Fibroblast of peridontal ligament (primary cell): ENCODE measurements at regions not wholly inside any gene's neighbourhood (a gene's known extent, or its start where the extent isn't known, plus 50 kb on each side); places are given as distances from the start of the nearest gene placed in this dataset.

Source experiments
- DNase-seq: peaks from one replicate; pipeline ENCODE4 v3.0.0-alpha.2; 2010; ENCODE audit errors: extremely low read depth

GRCh38 chr16:13552062-13552959 lies 367.6 kb upstream of the ERCC4 start:
- no peak for DNase-seq

DNA sequence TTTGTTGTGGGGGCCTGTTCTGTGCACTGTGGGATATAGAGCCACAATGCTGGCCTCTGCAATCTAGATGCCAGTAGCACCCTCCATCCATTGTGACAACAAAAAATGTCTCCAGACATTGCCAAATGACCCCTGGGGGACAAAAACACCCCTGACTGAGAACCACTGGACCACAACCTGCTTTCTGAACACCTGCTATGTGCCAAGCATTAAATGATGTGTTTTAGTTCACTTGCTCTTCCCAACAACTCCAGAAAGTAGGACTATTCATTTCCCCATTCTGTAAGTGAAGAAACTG lies 367.0 kb upstream of the ERCC4 start:
- no peak for DNase-seq

- DNase-seq, result no peak
Observed at GRCh38 chr16:13553453-13553985, 366.4 kb upstream of the ERCC4 start.

DNA sequence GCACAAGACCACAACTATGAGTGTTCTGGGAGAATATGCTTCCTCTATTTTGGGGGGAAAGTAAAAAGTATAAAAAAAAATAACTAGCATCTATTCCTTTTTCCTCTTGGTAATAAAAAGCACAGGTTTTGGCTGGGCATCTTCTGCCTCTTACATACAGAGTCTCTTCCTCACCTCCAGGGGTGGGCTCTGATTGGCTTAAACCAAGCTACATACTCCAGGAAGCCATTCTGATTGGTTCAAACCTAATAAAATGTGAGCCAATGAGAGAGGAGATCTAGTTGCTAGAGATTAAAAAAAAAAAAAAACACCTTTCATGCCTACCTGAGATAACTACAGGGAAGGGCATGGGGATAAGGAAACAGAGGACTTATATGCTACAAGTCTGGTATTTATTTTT lies 365.9 kb upstream of the ERCC4 start:
- DNase-seq, result no peak

DNA sequence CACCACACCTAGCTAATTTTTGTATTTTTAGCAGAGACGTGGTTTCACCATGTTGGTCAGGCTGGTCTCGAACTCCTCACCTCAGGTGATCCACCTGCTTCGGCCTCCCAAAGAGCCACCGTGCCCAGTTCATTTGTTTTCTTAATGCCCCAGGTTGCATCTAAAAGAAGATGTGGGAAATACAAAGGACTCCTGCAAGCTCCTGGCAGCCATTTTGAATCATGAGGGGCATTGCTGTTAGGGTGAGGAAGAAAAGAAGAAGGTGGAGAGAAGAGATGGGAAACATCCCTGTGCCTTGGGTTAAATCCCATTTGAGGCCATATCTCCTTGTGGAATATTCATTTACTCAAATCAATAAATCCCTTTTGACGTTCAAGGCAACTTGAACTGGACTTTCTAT lies 365.3 kb upstream of the ERCC4 start:
- no peak for DNase-seq

GRCh38 chr16:13557418-13557817 lies 362.5 kb upstream of the ERCC4 start:
- no peak for DNase-seq

DNA sequence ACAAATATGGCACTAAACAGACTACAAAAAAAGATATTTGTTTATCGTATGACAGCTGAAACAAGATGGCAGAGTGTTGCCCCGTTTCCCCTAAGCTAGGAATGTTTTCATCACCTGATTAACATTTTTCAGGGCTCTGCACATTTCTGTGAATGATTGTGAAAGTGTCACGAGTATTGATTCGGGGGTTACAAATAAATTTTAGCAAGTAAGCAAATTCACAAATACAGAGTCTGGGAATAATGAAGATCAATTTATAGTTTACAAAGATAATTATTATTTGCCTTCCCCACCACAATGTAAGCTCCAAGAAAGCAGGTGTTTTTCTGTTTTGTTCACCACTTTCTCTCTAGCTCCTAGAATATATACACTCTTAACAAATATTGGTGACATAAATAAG lies 361.2 kb upstream of the ERCC4 start:
- DNase-seq, result no peak

- no peak for DNase-seq
Observed at GRCh38 chr16:13559624-13560023, 360.3 kb upstream of the ERCC4 start.

DNA sequence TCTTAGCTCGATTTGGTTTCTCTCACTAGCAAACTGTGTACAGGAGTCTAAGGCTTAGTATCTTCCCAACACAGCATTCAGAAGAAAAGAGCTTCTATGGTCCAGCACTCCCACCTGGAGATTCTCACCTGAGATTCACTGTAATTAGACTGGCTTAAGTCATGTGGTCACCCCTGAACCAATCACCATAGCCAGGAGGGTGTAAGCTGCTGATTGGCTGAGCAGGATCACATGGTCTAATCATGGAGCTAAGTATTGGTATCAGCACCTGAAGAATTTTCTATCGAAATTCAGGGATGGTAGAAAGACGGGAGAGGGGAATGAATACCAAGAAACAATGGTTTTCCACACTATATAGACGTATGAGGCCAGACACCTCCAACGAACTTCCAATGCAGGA lies 359.8 kb upstream of the ERCC4 start:
- DNase-seq, result no peak

DNA sequence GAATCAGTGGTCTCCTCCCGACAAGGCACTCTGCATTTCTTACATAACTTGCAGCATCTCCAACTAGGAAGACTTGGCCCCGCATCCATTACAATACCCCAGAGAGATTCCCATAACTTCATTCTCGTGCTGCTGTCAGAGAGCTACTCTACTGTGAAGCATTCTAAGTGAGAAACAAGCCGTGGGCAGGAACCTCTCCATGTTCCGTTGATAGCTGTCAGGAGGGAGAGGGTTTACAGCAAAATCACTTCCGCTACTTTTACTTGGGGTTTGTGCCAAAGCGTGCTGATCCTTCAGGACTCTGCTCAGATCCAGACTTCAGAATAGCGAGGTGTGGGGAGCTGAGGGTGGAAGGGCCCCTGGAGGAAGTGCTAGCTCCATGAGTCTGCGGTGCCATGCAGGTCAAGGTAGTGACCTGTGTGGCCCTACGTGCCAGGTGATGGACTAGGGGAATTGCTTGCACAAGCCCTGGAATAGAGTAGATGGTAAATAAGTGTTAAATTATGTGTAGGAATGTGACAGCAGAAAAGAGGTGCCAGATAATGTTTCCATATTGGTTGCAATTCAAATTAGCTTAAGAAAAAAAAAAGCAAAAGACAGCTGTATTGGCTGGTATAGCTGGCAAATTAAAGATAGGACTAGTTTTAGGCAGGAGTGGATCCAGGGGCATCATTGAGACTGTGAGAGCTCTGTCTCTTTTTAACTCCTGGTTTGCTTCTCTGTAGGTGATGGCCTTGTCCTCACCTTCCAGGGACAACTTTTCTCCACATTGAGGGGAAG lies 358.5 kb upstream of the ERCC4 start:
- no peak for DNase-seq

DNA sequence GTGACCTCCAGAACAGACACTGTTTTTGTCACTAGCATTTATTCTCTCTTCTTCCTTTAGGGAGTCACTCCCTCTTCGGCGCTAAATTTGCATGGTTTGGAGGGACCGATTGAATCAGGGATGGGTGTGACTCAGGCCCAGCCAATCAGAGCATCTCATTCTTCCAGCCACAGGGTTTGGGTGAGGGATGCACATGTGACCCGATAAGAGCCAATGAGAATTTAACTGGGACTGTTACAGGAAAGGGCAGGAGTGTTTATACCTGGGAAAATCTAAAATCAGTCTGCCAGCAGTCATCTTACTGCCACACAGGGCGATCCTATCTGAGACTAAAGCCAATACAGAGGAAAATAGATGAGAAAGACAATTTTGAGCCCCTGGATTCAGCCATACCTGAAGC lies 351.2 kb upstream of the ERCC4 start:
- DNase-seq, result no peak

GRCh38 chr16:13569986-13570385 lies 350.0 kb upstream of the ERCC4 start:
- DNase-seq, result no peak

DNA sequence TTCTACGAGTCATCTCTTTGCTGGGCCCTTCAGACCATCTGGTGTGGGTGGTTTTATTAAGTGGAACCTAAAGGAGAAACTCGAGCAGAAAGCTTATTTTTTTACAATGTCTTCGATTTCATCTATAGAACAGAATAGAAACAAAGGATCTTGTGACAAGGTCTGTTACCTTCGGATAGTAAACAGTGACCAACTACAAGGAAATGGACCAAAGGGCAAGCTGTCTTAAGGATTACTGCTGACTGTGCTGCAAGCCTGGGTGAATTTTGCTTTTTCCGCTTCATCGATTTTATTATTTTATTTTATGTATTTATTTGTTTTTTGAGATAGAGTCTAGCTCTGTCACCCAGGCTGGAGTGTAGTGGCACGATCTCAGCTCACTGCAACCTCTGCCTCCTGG lies 348.9 kb upstream of the ERCC4 start:
- DNase-seq, result no peak

DNA sequence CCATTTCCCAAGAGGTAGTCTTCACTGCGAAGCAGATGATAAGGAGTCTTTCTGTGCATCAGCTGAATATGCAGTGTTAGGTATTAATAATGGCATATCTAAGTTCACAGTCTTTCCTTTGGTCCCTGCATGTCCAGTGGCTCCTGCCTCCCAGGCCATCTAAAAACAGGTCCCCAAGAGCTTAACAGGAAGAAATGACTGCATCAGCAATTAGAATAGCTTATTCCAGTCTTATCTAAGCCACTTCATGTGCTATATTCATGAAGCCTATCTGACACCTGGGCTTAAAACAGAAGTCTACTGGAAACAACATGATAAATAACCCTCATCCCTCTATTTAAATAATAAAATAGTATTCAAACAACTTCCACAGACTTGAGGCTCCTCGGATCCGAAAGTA lies 346.1 kb upstream of the ERCC4 start:
- no peak for DNase-seq

GRCh38 chr16:13586051-13586450 lies 333.9 kb upstream of the ERCC4 start:
- DNase-seq, result no peak

DNA sequence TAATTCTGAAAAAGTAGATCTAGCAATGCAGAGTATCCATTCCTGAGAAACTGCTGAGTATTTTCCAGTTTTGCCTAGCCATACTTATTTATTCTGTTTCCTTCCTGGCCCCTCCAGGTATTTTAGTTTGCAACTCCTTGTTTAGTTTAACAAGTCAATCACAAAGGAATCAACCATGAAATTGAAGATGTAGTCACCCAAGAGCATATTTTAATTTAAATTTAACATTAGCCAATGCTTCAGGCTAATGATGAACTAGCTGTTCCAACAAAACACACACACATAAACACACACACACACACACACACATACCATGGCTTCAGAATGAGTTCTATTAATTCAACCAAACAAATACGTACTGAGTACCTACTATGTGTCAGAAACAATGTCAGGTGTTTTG lies 332.8 kb upstream of the ERCC4 start:
- no peak for DNase-seq

DNA sequence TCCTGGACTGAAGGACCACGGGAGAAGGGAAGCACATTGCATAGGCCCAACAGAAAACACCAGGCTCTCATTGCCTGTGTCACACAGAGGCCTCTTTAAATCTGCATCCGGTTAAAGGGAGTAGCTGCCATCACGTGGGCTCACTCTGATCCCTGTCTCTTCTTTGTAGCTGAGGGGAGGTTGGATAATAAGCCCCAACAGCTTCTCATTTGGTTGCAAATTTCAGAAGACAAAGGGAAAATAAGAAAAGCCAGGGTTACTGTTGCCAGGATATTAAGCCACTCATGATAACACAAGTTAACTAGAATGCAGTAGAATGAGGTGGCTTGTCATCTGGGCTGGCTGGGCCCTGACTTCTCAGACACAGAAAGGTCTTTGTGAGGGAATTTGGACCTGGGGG lies 325.1 kb upstream of the ERCC4 start:
- DNase-seq, result no peak

DNA sequence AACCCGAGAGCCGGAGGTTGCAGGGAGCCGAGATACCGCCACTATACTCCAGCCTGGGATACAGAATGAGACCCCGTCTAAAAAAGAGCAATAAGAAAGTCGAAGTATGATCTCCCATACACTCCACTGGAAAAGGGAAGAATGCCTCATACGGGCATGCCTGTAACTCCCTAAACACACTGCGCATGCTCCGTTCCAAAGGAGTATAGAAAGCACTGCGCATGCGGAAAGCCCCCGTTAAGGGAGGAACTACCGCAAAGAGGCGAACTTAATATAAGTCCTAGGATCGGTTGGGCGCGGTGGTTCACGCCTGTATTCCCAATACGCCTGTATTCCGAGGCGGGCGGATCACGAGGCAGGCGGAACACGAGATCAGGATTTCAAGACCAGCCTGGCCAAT lies 313.1 kb upstream of the ERCC4 start:
- DNase-seq, result no peak

DNA sequence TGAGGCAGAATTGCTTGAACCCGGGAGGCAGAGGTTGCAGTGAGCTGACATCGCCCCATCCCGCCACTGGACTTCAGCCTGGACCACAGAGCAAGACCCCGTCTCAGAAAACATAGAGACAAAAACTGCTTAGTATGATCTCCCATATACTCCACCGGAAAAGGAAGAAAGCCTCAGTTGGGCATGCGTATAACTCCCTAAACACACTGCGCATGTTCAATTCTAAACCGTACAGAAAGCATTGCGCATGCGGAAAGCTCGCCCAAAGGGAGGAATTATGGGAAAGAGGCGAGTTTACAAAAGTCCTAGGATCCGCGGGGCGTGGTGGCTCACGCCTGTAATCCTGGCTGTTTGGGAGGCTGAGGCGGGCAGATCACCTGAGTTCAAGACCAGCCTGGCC lies 312.7 kb upstream of the ERCC4 start:
- DNase-seq, result no peak

DNA sequence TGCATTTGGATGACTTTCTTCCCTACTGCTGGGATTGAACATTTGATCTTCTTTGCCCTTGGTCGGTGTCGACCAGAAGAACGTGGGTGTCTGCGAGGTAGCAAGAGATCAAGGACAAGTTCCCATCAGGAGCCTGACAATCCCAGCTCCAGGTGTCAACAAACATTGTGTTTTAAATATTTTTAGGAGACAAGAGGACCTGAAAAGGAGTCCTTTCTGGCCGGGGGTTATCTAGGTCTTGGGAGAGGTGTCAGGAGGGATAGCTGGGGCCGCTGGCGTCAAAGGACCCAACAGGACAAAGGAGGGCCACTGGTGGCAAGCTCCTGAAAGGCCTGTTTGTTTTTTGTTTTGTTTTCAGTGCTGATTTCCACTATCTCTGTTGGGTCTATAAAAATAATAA lies 308.4 kb upstream of the ERCC4 start:
- DNase-seq, result no peak

- DNase-seq, result no peak
Observed at GRCh38 chr16:13612623-13613022, 307.3 kb upstream of the ERCC4 start.

GRCh38 chr16:13613165-13613564 lies 306.8 kb upstream of the ERCC4 start:
- no peak for DNase-seq

DNA sequence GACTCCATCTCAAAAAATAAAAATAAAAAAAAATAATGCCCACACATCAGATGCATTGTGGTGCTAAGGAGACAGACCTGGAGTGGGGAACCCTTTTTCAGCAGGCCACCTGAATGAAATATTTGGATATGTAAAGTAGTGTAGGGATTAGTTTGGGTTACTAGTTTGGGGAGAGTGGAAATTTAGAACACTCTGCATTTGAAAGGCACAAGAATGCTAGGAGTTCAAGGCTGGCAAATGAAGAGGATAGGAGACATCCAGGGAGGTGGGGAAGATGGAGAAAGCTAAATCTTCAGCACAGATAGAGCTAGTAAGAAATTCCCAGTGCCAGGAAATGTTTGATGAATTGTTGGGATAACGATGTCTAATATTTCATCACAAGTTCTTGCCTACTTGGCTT lies 298.3 kb upstream of the ERCC4 start:
- DNase-seq, result no peak
